ENCODE measurements at regions not wholly inside any gene's neighbourhood (a gene's known extent, or its start where the extent isn't known, plus 50 kb on each side); places are given as distances from the start of the nearest gene placed in this dataset.

DNA sequence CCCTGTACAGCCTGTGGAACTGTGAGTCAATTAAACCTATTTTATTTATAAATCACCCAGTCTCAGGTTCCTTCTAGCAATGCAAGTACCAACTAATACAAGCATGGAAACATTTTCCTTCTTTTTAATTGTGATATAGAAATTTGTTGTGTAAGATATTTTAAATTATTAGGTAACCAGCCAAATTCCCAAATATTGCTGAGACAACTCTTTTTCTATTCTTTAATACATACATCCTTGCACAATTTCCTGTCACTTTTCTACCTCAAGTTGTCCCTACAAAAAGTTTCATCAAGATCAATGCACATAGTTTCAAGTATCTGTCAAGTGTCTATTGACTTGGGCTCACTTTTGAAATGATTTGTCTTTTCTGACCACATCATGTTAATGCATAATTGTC is 488.6 kb downstream of the ACTL7B start:
- TF ChIP-seq, protein P1, sequence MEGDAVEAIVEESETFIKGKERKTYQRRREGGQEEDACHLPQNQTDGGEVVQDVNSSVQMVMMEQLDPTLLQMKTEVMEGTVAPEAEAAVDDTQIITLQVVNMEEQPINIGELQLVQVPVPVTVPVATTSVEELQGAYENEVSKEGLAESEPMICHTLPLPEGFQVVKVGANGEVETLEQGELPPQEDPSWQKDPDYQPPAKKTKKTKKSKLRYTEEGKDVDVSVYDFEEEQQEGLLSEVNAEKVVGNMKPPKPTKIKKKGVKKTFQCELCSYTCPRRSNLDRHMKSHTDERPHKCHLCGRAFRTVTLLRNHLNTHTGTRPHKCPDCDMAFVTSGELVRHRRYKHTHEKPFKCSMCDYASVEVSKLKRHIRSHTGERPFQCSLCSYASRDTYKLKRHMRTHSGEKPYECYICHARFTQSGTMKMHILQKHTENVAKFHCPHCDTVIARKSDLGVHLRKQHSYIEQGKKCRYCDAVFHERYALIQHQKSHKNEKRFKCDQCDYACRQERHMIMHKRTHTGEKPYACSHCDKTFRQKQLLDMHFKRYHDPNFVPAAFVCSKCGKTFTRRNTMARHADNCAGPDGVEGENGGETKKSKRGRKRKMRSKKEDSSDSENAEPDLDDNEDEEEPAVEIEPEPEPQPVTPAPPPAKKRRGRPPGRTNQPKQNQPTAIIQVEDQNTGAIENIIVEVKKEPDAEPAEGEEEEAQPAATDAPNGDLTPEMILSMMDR (IDR thresholded peaks at IDR 0.05) = no peak
- TF ChIP-seq POLR2AphosphoS5 (IDR thresholded peaks at IDR 0.05) (no peak), EP300 (IDR thresholded peaks at IDR 0.05) (no peak)
